GM23338 (cell line): ENCODE measurements at regions not wholly inside any gene's neighbourhood (a gene's known extent, or its start where the extent isn't known, plus 50 kb on each side); places are given as distances from the start of the nearest gene placed in this dataset.
"Not testable (repeated sequence)": the region's sequence is repeated elsewhere in the genome, so short reads cannot be mapped to it uniquely, and the experiment has no call there.

Source experiments
- CREB1 ChIP-seq: fragments of 250-450 bp; sonication (Bioruptor Pico); IDR thresholded peaks from 2 replicates; pipeline ENCODE4 v1.5.0; 2020; ENCODE audit warnings: low read depth, mild to moderate bottlenecking, moderate library complexity
- CTCF ChIP-seq, 2 experiments: fragments of 200-600 bp in 1 of 2; sonication (generic) in 1 of 2; conservative IDR thresholded peaks; 2 replicates each; pipeline versions ENCODE4 v1.5.1 to v1.6.1; 2016 to 2017; ENCODE audit warnings: antibody characterized with exemption in 2 of 2, low read depth in 2 of 2, mild to moderate bottlenecking in 2 of 2, moderate library complexity in 1 of 2
- ETS1 ChIP-seq: IDR thresholded peaks from 2 replicates; pipeline ENCODE4 v1.6.1; 2016; ENCODE audit warnings: antibody characterized with exemption
- EZH2 ChIP-seq: fragments of 200-600 bp; sonication (generic); IDR thresholded peaks from one replicate; pipeline ENCODE4 v1.8.0; 2017; ENCODE audit warnings: antibody characterized with exemption, mild to moderate bottlenecking, low read depth; ENCODE audit not compliant: unreplicated experiment
- EZH2phosphoT487 ChIP-seq: fragments of 200-600 bp; sonication (generic); IDR thresholded peaks from one replicate; pipeline ENCODE4 v1.8.1; 2018; ENCODE audit warnings: antibody characterized with exemption; ENCODE audit not compliant: unreplicated experiment
- JUNB ChIP-seq: IDR thresholded peaks from one replicate; pipeline ENCODE4 v1.6.1; 2016; ENCODE audit warnings: antibody characterized with exemption; ENCODE audit not compliant: unreplicated experiment
- POLR2AphosphoS5 ChIP-seq: IDR thresholded peaks from 2 replicates; pipeline ENCODE4 v1.6.1; 2016; ENCODE audit warnings: antibody characterized with exemption, low read depth
- REST ChIP-seq: IDR thresholded peaks from one replicate; pipeline ENCODE4 v1.6.1; 2018; ENCODE audit warnings: antibody characterized with exemption; ENCODE audit not compliant: unreplicated experiment
- ZNF114 ChIP-seq: fragments of 250-450 bp; sonication (Bioruptor Pico); IDR thresholded peaks from 2 replicates; pipeline ENCODE4 v1.5.0; 2020; ENCODE audit warnings: mild to moderate bottlenecking, moderate library complexity
- ZNF331 ChIP-seq: fragments of 250-450 bp; sonication (Bioruptor Pico); IDR thresholded peaks from 2 replicates; pipeline ENCODE4 v1.5.0; 2020; ENCODE audit warnings: low read depth, mild to moderate bottlenecking, moderate library complexity
- ZNF462 ChIP-seq: fragments of 250-450 bp; sonication (Bioruptor Pico); IDR thresholded peaks from 2 replicates; pipeline ENCODE4 v1.5.0; 2020; ENCODE audit warnings: mild to moderate bottlenecking, moderate library complexity

GRCh38 chr5:44074547-44074946 lies 314.7 kb downstream of the FGF10 start:
- not testable (repeated sequence) for TF ChIP-seq CTCF (conservative IDR thresholded peaks at IDR 0.05; ENCODE audit: low read depth in 2 of 2); REST; ZNF331 (CRISPR knock-in tag); EZH2; POLR2AphosphoS5; EZH2phosphoT487; CREB1 (CRISPR knock-in tag); JUNB; ZNF114 (CRISPR knock-in tag); ETS1; ZNF462 (CRISPR knock-in tag)
